IMR-90 (cell line): ENCODE measurements at regions not wholly inside any gene's neighbourhood (a gene's known extent, or its start where the extent isn't known, plus 50 kb on each side); places are given as distances from the start of the nearest gene placed in this dataset.
A peak's percentile ranks its signal among the peaks of the same experiment; 100 is the strongest.

Experiments used
- ATAC-seq: fragments of 200-7000 bp; cut with Tn5 transposase; 2 replicates; pipeline ENCODE4 v1.9.1; 2020; ENCODE audit warnings: low read depth, mild to moderate bottlenecking, moderate library complexity
- BruUV-seq: library from RNA; stranded (reverse); fragments of 400-500 nt; replicated peaks from 2 replicates; lab custom pipeline; 2021; lab: Mats Ljungman, UMichigan
- CTCF ChIA-PET: fragments of 300-600 bp; formaldehyde crosslinking; extraction: SDS; loops from one replicate; lab custom pipeline; 2021; ENCODE audit warnings: antibody characterized with exemption; lab: Yijun Ruan, JAX
- POLR2A ChIA-PET: fragments of 300-600 bp; sonication (Branson Sonifier 250); formaldehyde crosslinking; loops from one replicate; lab custom pipeline; 2022; ENCODE audit warnings: antibody characterized with exemption; ENCODE audit not compliant: unreplicated experiment; lab: Charles Lee
- DNase-seq: peaks from one replicate; pipeline ENCODE4 v3.0.0; 2013
- H2AFZ ChIP-seq: replicated peaks from 2 replicates; pipeline ENCODE3; 2013; ENCODE audit warnings: low read length, mild to moderate bottlenecking; ENCODE audit not compliant: poor library complexity
- H2AK5ac ChIP-seq: 2 replicates; pipeline ENCODE4 v1.6.1; 2013; ENCODE audit warnings: low read depth, low read length, inconsistent platforms
- H2AK9ac ChIP-seq: replicated peaks from 2 replicates; pipeline ENCODE3; 2013; ENCODE audit warnings: mild to moderate bottlenecking, low read depth, low read length, moderate library complexity; ENCODE audit not compliant: poor library complexity
- H2BK120ac ChIP-seq: 2 replicates; pipeline ENCODE4 v1.6.1; 2013; ENCODE audit warnings: low read depth, low read length, inconsistent platforms
- H2BK15ac ChIP-seq: 3 replicates; pipeline ENCODE4 v1.6.1; 2013; ENCODE audit warnings: low read depth, low read length, inconsistent platforms
- H2BK20ac ChIP-seq: 2 replicates; pipeline ENCODE4 v1.6.1; 2013; ENCODE audit warnings: low read depth, mild to moderate bottlenecking, inconsistent platforms, low read length, moderate library complexity
- H2BK5ac ChIP-seq: 2 replicates; pipeline ENCODE4 v1.6.1; 2013; ENCODE audit warnings: mild to moderate bottlenecking, low read depth, low read length, inconsistent platforms; ENCODE audit not compliant: poor library complexity, severe bottlenecking
- H3K14ac ChIP-seq: replicated peaks from 2 replicates; pipeline ENCODE4 v1.6.1; 2013; ENCODE audit warnings: low read depth, low read length, inconsistent platforms
- H3K18ac ChIP-seq: 2 replicates; pipeline ENCODE4 v1.6.1; 2013; ENCODE audit warnings: low read depth, low read length, control low read depth
- H3K23ac ChIP-seq: 2 replicates; pipeline ENCODE4 v1.6.1; 2013; ENCODE audit warnings: low read depth, low read length, inconsistent platforms
- H3K27ac ChIP-seq: 2 replicates; pipeline ENCODE4 v1.5.1; 2013; ENCODE audit warnings: mild to moderate bottlenecking, control low read depth, low read length; ENCODE audit not compliant: insufficient read depth
- H3K27me3 ChIP-seq: 2 replicates; pipeline ENCODE4 v1.6.1; 2013; ENCODE audit warnings: low read length; ENCODE audit not compliant: control insufficient read depth, insufficient read depth
- H3K36me3 ChIP-seq: 2 replicates; pipeline ENCODE4 v1.6.1; 2013; ENCODE audit warnings: low read length, mixed read lengths; ENCODE audit not compliant: control insufficient read depth, insufficient read depth
- H3K4ac ChIP-seq: 2 replicates; pipeline ENCODE4 v1.6.1; 2013; ENCODE audit warnings: low read depth, low read length, inconsistent platforms
- H3K4me1 ChIP-seq: 2 replicates; pipeline ENCODE4 v1.6.1; 2013; ENCODE audit warnings: low read length, mixed read lengths; ENCODE audit not compliant: control insufficient read depth, insufficient read depth
- H3K4me2 ChIP-seq: 2 replicates; pipeline ENCODE4 v1.6.1; 2013; ENCODE audit warnings: low read depth, mild to moderate bottlenecking, control low read depth, low read length, moderate library complexity
- H3K4me3 ChIP-seq: 2 replicates; pipeline ENCODE4 v1.5.1; 2013; ENCODE audit warnings: low read depth, mild to moderate bottlenecking, control low read depth, low read length, moderate library complexity; ENCODE audit not compliant: insufficient read depth
- H3K56ac ChIP-seq: 2 replicates; pipeline ENCODE4 v1.6.1; 2013; ENCODE audit warnings: low read length, inconsistent platforms; ENCODE audit not compliant: insufficient read depth; ENCODE audit errors: extremely low read depth
- H3K79me1 ChIP-seq, 2 experiments: 2 replicates each; pipeline ENCODE4 v1.6.1; 2013; ENCODE audit warnings: low read length in 2 of 2, inconsistent platforms in 1 of 2, low read depth in 1 of 2
- H3K9ac ChIP-seq: 2 replicates; pipeline ENCODE4 v1.6.1; 2013; ENCODE audit warnings: low read depth, low read length, control low read depth
- H3K9me1 ChIP-seq: 2 replicates; pipeline ENCODE4 v1.6.1; 2013; ENCODE audit warnings: low read length, inconsistent platforms; ENCODE audit not compliant: insufficient read depth
- H3K9me3 ChIP-seq: 2 replicates; pipeline ENCODE4 v1.6.1; 2013; ENCODE audit warnings: low read length; ENCODE audit not compliant: control insufficient read depth, insufficient read depth
- H4K20me1 ChIP-seq: 2 replicates; pipeline ENCODE4 v1.6.1; 2013; ENCODE audit warnings: low read length, inconsistent platforms; ENCODE audit not compliant: insufficient read depth
- H4K5ac ChIP-seq: 2 replicates; pipeline ENCODE4 v1.6.1; 2013; ENCODE audit warnings: mild to moderate bottlenecking, low read depth, low read length, control low read depth
- H4K8ac ChIP-seq, 2 experiments: 2 replicates each; pipeline ENCODE4 v1.6.1; 2013; ENCODE audit warnings: low read depth in 2 of 2, low read length in 2 of 2, control low read depth in 1 of 2, inconsistent platforms in 1 of 2
- H4K91ac ChIP-seq: 2 replicates; pipeline ENCODE4 v1.6.1; 2013; ENCODE audit warnings: low read depth, low read length, inconsistent platforms; ENCODE audit not compliant: insufficient read depth
- MAFK ChIP-seq: IDR thresholded peaks from 2 replicates; pipeline ENCODE4 v1.6.1; 2012; ENCODE audit warnings: low read depth, low read length, improper control_type of control experiment
- NFE2L2 ChIP-seq: fragments of 150-350 bp; IDR thresholded peaks from 2 replicates; pipeline ENCODE4 v1.6.1; 2016; ENCODE audit warnings: low read depth, mild to moderate bottlenecking, low read length
- WGBS, 2 experiments: methylation state at CpG; one replicate each; pipeline versions ENCODE4 v1.1.5 to v1.1.7; 2013; ENCODE audit warnings: missing lambda C conversion rate in 2 of 2; ENCODE audit not compliant: insufficient read length in 1 of 2; ENCODE audit errors: extremely low coverage in 2 of 2; 5-methylcytosine and 5-hydroxymethylcytosine counted together
- dilution Hi-C: fragments of 300-500 bp; cut with HindIII; formaldehyde crosslinking; loops from one replicate; pipeline ENCODE4 v1.14.3; 2018; ENCODE audit warnings: low sequenced_read_pairs; ENCODE audit not compliant: unreplicated experiment
- in situ Hi-C: fragments of 300-500 bp; cut with MboI; formaldehyde crosslinking; loops from 3 replicates; pipeline ENCODE4 v1.14.3; 2019; ENCODE audit warnings: low sequenced_read_pairs, inconsistent platforms, mixed read lengths
- intact Hi-C: fragments of 100-400 bp; cut with micrococcal nuclease; formaldehyde crosslinking; loops from 2 replicates; pipeline ENCODE4 v1.10.0; 2022
- TF ChIP-seq, protein P1 (sequence below): conservative IDR thresholded peaks from 2 replicates; pipeline ENCODE4 v1.5.1; 2012; ENCODE audit warnings: mild to moderate bottlenecking, low read depth, low read length, improper control_type of control experiment

DNA sequence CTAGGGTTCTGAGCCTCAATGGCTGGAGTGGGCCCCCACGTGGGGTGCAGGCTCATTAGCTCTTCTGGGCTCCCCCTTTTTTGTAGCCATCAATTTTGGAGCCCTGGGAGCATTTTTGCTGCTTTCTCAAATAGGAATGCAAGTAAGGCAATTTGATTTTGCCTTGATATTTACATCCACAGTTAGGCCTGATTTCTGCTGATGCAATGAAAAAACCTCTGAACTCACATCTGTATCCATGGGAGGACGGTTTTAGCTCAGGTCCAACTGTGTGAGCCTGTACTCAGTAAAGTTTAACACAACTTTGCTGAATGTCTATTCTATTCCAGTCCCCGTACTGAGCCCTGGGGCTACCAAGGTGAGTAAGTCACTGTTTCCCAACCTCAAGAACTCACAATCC is 425.0 kb downstream of the HAPSTR1 start:
- Histone ChIP-seq H2BK15ac (no peak overlapping the region), H3K56ac (no peak overlapping the region), H3K4me1 (no peaks in the 10 kb centered on the region), H2BK120ac (no peak overlapping the region), H2BK5ac (no peak overlapping the region), H3K27me3 (no peaks in the 10 kb centered on the region), H3K4me2 (no peak overlapping the region), H4K20me1 (no peaks in the 10 kb centered on the region), H3K4me3 (no peak overlapping the region), H2AK5ac (no peak overlapping the region), H2AFZ (no peak overlapping the region), H3K14ac (no peak overlapping the region), H4K91ac (no peak overlapping the region), H3K18ac (no peak overlapping the region), H3K9me3 (peaks cover 11% of the 10 kb centered on the region), H3K23ac (no peak overlapping the region), H3K9ac (no peak overlapping the region), H2AK9ac (no peak overlapping the region), H3K27ac (no peak overlapping the region), H3K9me1 (no peaks in the 10 kb centered on the region), H4K8ac (no peak overlapping the region), H2BK20ac (no peak overlapping the region), H3K36me3 (no peaks in the 10 kb centered on the region), H4K5ac (no peak overlapping the region), H3K4ac (no peak overlapping the region), H3K79me1 (no peaks in the 10 kb centered on the region)
- dilution Hi-C loops (no loop called here), in situ Hi-C loops (no loop called here), intact Hi-C loops (no loop called here)
- ATAC-seq (no peak), DNase-seq (no peak)
- CTCF ChIA-PET: no interaction called here
- BruUV-seq: no TSS peak
- whole genome bisulfite sequencing, 2 experiments: 10% methylated on average over 2 of the region's 3 CpGs; no CpG with 5 or more reads in 1 of the 2 experiments
- POLR2A ChIA-PET: no interaction called here
- TF ChIP-seq, protein P1, sequence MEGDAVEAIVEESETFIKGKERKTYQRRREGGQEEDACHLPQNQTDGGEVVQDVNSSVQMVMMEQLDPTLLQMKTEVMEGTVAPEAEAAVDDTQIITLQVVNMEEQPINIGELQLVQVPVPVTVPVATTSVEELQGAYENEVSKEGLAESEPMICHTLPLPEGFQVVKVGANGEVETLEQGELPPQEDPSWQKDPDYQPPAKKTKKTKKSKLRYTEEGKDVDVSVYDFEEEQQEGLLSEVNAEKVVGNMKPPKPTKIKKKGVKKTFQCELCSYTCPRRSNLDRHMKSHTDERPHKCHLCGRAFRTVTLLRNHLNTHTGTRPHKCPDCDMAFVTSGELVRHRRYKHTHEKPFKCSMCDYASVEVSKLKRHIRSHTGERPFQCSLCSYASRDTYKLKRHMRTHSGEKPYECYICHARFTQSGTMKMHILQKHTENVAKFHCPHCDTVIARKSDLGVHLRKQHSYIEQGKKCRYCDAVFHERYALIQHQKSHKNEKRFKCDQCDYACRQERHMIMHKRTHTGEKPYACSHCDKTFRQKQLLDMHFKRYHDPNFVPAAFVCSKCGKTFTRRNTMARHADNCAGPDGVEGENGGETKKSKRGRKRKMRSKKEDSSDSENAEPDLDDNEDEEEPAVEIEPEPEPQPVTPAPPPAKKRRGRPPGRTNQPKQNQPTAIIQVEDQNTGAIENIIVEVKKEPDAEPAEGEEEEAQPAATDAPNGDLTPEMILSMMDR: no peak
- TF ChIP-seq NFE2L2 (no peak), MAFK (0 out of 2 replicates have a peak, but pooled peaks have one; percentile 14)
